ENCODE measurements at regions not wholly inside any gene's neighbourhood (a gene's known extent, or its start where the extent isn't known, plus 50 kb on each side); places are given as distances from the start of the nearest gene placed in this dataset.

DNA sequence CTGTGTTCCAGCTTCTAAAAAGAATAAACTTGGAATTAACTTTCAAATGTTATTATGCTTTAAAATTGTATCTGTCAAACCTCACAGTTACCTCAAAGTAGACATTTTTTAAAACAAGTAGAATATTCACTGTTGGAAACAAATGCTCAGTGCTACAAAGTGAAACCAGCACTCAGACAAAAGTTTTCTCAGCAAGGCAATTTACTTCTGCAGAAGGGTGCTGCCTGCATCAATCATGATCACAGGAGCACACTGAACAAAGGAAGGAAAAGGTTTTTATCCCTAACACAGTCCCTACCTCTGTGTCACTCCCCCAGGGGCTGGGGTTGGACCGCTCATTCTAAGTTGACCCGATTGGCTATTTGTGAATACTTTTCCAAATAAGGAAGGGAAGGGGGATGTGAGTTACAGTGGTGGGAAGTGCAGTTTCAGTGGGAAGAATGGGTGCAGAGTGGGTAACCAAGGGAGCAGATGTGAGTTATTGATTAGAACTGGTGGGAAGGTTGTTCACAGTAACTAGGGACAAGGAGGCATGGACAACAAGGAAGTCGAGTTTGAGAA is 63.0 kb upstream of the CDK20 start:
- TF ChIP-seq POLR2A (IDR thresholded peaks at IDR 0.05) (no peak), CTCF (IDR thresholded peaks at IDR 0.05) (no peak)

Data from thyroid gland (tissue), 4 donors.